ENCODE measurements at regions not wholly inside any gene's neighbourhood (a gene's known extent, or its start where the extent isn't known, plus 50 kb on each side); places are given as distances from the start of the nearest gene placed in this dataset.

- Histone ChIP-seq H2AFZ (ENCODE audit: low read length) (no peak overlapping the region), H3K36me3 (replicated peaks in 1 of 2; ENCODE audit: control insufficient read depth in 1 of 2, insufficient read depth in 2 of 2, low read length in 2 of 2) (no peaks in the 10 kb centered on the region), H3K79me2 (ENCODE audit: insufficient read depth, low read length) (no peaks in the 10 kb centered on the region), H3K9me3 (ENCODE audit: low read length) (no peaks in the 10 kb centered on the region; the same call in 1 of the 2 replicates), H3K9ac (ENCODE audit: insufficient read depth, low read depth, low read length) (no peak overlapping the region), H3K27ac (ENCODE audit: extremely low read length, insufficient read depth, low read length) (no peak overlapping the region), H3K27me3 (ENCODE audit: control insufficient read depth in 1 of 2, insufficient read depth in 2 of 2, low read length in 2 of 2) (no peaks in the 10 kb centered on the region), H3K4me2 (ENCODE audit: low read depth, low read length) (peak overlapping the region; percentile 59), H3K4me1 (ENCODE audit: insufficient read depth, low read length) (peaks cover 13% of the 10 kb centered on the region), H4K20me1 (ENCODE audit: insufficient read depth, low read length) (no peaks in the 10 kb centered on the region), H3K4me3 (replicated peaks in 1 of 3; ENCODE audit: insufficient read depth in 1 of 3, low read depth in 2 of 3, low read length in 3 of 3) (no peak overlapping the region)
- in situ Hi-C loops (cut with HindIII; ENCODE audit: extremely low pct_ligation_motif_present, low pct_unique_long_range_greater_than_20kb), result no loop called here
- TF ChIP-seq, protein P1, sequence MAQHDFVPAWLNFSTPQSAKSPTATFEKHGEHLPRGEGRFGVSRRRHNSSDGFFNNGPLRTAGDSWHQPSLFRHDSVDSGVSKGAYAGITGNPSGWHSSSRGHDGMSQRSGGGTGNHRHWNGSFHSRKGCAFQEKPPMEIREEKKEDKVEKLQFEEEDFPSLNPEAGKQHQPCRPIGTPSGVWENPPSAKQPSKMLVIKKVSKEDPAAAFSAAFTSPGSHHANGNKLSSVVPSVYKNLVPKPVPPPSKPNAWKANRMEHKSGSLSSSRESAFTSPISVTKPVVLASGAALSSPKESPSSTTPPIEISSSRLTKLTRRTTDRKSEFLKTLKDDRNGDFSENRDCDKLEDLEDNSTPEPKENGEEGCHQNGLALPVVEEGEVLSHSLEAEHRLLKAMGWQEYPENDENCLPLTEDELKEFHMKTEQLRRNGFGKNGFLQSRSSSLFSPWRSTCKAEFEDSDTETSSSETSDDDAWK (CRISPR knock-in tag; IDR thresholded peaks at IDR 0.05), result no peak
- TF ChIP-seq SOX6 (IDR thresholded peaks at IDR 0.05) (no peak), SOX6 (CRISPR knock-in tag; IDR thresholded peaks at IDR 0.05) (0 out of 2 replicates have a peak, but pooled peaks have one; percentile 18), SOX13 (IDR thresholded peaks at IDR 0.05) (no peak), SOX13 (CRISPR knock-in tag; conservative IDR thresholded peaks at IDR 0.05 in 1 of 2, IDR thresholded peaks at IDR 0.05 in 1 of 2) (peak in 1 of 2 experiments; percentile 17; a peak in 1 of 4 replicates)
- FAIRE-seq (no peak), DNase-seq (ENCODE audit: low spot score) (no peak), ATAC-seq (peak; percentile 60)
- 14% methylated on average over 6 of the region's 6 CpGs for WGBS (ENCODE audit: low lambda C conversion rate)
- ChIA-PET POLR2A (no interaction called here), CTCF (ENCODE audit: low intra/inter-chr PET ratio, low total read pairs) (no interaction called here)
- no TSS peak for BruUV-seq (replicated peaks)
- intact Hi-C loops (cut with micrococcal nuclease; ENCODE audit: unreplicated experiment), result no loop called here
These were observed 81.9 kb upstream of the ATF7IP start for GRCh38 chr12:14283489-14284144.

- Histone ChIP-seq H2AFZ (ENCODE audit: low read length) (no peak overlapping the region), H3K27me3 (ENCODE audit: control insufficient read depth in 1 of 2, insufficient read depth in 2 of 2, low read length in 2 of 2) (no peaks in the 10 kb centered on the region), H3K4me2 (ENCODE audit: low read depth, low read length) (peak overlapping the region; percentile 59), H3K4me1 (ENCODE audit: insufficient read depth, low read length) (peaks cover 13% of the 10 kb centered on the region), H4K20me1 (ENCODE audit: insufficient read depth, low read length) (no peaks in the 10 kb centered on the region), H3K9me3 (ENCODE audit: low read length) (peaks cover 6% of the 10 kb centered on the region), H3K9ac (ENCODE audit: insufficient read depth, low read depth, low read length) (no peak overlapping the region), H3K79me2 (ENCODE audit: insufficient read depth, low read length) (no peaks in the 10 kb centered on the region), H3K36me3 (replicated peaks in 1 of 2; ENCODE audit: control insufficient read depth in 1 of 2, insufficient read depth in 2 of 2, low read length in 2 of 2) (no peaks in the 10 kb centered on the region), H3K4me3 (replicated peaks in 1 of 3; ENCODE audit: insufficient read depth in 1 of 3, low read depth in 2 of 3, low read length in 3 of 3) (peak overlapping the region in 1 of 3 experiments; percentile 25; a peak in 2 of 6 replicates), H3K27ac (ENCODE audit: extremely low read length, insufficient read depth, low read length) (no peak overlapping the region)
- in situ Hi-C loops (cut with HindIII; ENCODE audit: extremely low pct_ligation_motif_present, low pct_unique_long_range_greater_than_20kb), result no loop called here
- intact Hi-C loops (cut with micrococcal nuclease; ENCODE audit: unreplicated experiment), result no loop called here
- peak; percentile 86 for ATAC-seq
- ChIA-PET POLR2A (no interaction called here), CTCF (ENCODE audit: low intra/inter-chr PET ratio, low total read pairs) (no interaction called here)
- FAIRE-seq, result no peak
- BruUV-seq (replicated peaks), result no TSS peak
- no peak for DNase-seq (ENCODE audit: low spot score)
- 18% methylated on average over 7 of the region's 7 CpGs for WGBS (ENCODE audit: low lambda C conversion rate)
- TF ChIP-seq CSRNP1 (CRISPR knock-in tag; IDR thresholded peaks at IDR 0.05), result no peak
- TF ChIP-seq, protein P2, sequence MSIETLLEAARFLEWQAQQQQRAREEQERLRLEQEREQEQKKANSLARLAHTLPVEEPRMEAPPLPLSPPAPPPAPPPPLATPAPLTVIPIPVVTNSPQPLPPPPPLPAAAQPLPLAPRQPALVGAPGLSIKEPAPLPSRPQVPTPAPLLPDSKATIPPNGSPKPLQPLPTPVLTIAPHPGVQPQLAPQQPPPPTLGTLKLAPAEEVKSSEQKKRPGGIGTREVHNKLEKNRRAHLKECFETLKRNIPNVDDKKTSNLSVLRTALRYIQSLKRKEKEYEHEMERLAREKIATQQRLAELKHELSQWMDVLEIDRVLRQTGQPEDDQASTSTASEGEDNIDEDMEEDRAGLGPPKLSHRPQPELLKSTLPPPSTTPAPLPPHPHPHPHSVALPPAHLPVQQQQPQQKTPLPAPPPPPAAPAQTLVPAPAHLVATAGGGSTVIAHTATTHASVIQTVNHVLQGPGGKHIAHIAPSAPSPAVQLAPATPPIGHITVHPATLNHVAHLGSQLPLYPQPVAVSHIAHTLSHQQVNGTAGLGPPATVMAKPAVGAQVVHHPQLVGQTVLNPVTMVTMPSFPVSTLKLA (IDR thresholded peaks at IDR 0.05), result no peak
- TF ChIP-seq, protein P3, sequence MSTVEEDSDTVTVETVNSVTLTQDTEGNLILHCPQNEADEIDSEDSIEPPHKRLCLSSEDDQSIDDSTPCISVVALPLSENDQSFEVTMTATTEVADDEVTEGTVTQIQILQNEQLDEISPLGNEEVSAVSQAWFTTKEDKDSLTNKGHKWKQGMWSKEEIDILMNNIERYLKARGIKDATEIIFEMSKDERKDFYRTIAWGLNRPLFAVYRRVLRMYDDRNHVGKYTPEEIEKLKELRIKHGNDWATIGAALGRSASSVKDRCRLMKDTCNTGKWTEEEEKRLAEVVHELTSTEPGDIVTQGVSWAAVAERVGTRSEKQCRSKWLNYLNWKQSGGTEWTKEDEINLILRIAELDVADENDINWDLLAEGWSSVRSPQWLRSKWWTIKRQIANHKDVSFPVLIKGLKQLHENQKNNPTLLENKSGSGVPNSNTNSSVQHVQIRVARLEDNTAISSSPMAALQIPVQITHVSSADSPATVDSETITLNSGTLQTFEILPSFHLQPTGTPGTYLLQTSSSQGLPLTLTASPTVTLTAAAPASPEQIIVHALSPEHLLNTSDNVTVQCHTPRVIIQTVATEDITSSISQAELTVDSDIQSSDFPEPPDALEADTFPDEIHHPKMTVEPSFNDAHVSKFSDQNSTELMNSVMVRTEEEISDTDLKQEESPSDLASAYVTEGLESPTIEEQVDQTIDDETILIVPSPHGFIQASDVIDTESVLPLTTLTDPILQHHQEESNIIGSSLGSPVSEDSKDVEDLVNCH (CRISPR knock-in tag; IDR thresholded peaks at IDR 0.05), result no peak
These were observed 81.2 kb upstream of the ATF7IP start for GRCh38 chr12:14284184-14284722.

All from HepG2 (cell line).